PC-9 (cell line): ENCODE measurements at regions not wholly inside any gene's neighbourhood (a gene's known extent, or its start where the extent isn't known, plus 50 kb on each side); places are given as distances from the start of the nearest gene placed in this dataset.
A peak's percentile ranks its signal among the peaks of the same experiment; 100 is the strongest.

Source experiments
- BruUV-seq: library from RNA; stranded (reverse); fragments of 400-500 nt; replicated peaks from 2 replicates; lab custom pipeline; 2021; lab: Mats Ljungman, UMichigan
- CTCF ChIA-PET: fragments of 300-600 bp; sonication (Branson Sonifier 250); formaldehyde crosslinking; loops from one replicate; lab custom pipeline; 2022; ENCODE audit warnings: antibody characterized with exemption; lab: Charles Lee
- POLR2A ChIA-PET: fragments of 300-600 bp; sonication (Branson Sonifier 250); formaldehyde crosslinking; loops from one replicate; lab custom pipeline; 2022; ENCODE audit warnings: antibody characterized with exemption; ENCODE audit not compliant: unreplicated experiment; lab: Charles Lee
- DNase-seq, 2 experiments: peaks; one replicate each; pipeline versions ENCODE4 v3.0.0 to v3.0.0-alpha.2; 2015 to 2022; ENCODE audit warnings: mixed read lengths in 1 of 2
- H2AFZ ChIP-seq: fragments of 200-600 bp; sonication (generic); 2 replicates; pipeline ENCODE4 v1.8.1; 2017; ENCODE audit warnings: antibody characterized with exemption
- H3F3A ChIP-seq: fragments of 200-600 bp; sonication (generic); 2 replicates; pipeline ENCODE4 v1.8.1; 2017; ENCODE audit warnings: antibody characterized with exemption, mild to moderate bottlenecking, low read depth; ENCODE audit not compliant: insufficient read depth
- H3K27ac ChIP-seq: fragments of 200-600 bp; sonication (generic); 2 replicates; pipeline ENCODE4 v1.6.1; 2016; ENCODE audit warnings: mixed run types
- H3K27me3 ChIP-seq: fragments of 200-600 bp; sonication (generic); 2 replicates; pipeline ENCODE4 v1.6.1; 2016; ENCODE audit warnings: low read depth, mixed run types; ENCODE audit not compliant: insufficient read depth
- H3K36me3 ChIP-seq: fragments of 200-600 bp; sonication (generic); 2 replicates; pipeline ENCODE4 v1.6.1; 2016; ENCODE audit warnings: low read depth, mixed run types
- H3K4me1 ChIP-seq: fragments of 200-600 bp; sonication (generic); replicated peaks from 2 replicates; pipeline ENCODE4 v1.6.1; 2016; ENCODE audit warnings: mixed run types; ENCODE audit not compliant: insufficient read depth
- H3K4me2 ChIP-seq: fragments of 200-600 bp; sonication (generic); 2 replicates; pipeline ENCODE4 v1.6.1; 2017; ENCODE audit warnings: mixed run types
- H3K4me3 ChIP-seq: fragments of 200-600 bp; sonication (generic); 2 replicates; pipeline ENCODE4 v1.6.1; 2016; ENCODE audit warnings: mixed run types
- H3K79me2 ChIP-seq: fragments of 200-600 bp; sonication (generic); 2 replicates; pipeline ENCODE4 v1.6.1; 2017; ENCODE audit warnings: low read depth, mixed run types
- H3K9me2 ChIP-seq: fragments of 200-600 bp; sonication (generic); 2 replicates; pipeline ENCODE4 v1.8.1; 2017; ENCODE audit warnings: mild to moderate bottlenecking; ENCODE audit not compliant: insufficient read depth
- H3K9me3 ChIP-seq: fragments of 200-600 bp; sonication (generic); 2 replicates; pipeline ENCODE4 v1.8.1; 2016; ENCODE audit warnings: low read depth; ENCODE audit not compliant: insufficient read depth
- H4K20me1 ChIP-seq: fragments of 200-600 bp; sonication (generic); 2 replicates; pipeline ENCODE4 v1.8.1; 2017; ENCODE audit not compliant: insufficient read depth
- EZH2 ChIP-seq: fragments of 200-600 bp; sonication (generic); IDR thresholded peaks from 2 replicates; pipeline ENCODE4 v1.8.0; 2017; ENCODE audit warnings: antibody characterized with exemption, low read depth
- intact Hi-C: fragments of 100-400 bp; cut with micrococcal nuclease; formaldehyde crosslinking; loops from one replicate; pipeline ENCODE4 v1.10.0; 2022; ENCODE audit not compliant: unreplicated experiment
- TF ChIP-seq, protein P1 (sequence below): fragments of 200-600 bp; sonication (generic); conservative IDR thresholded peaks from 2 replicates; pipeline ENCODE4 v1.6.1; 2017; ENCODE audit warnings: mixed run types, antibody characterized with exemption, mild to moderate bottlenecking, moderate library complexity

DNA sequence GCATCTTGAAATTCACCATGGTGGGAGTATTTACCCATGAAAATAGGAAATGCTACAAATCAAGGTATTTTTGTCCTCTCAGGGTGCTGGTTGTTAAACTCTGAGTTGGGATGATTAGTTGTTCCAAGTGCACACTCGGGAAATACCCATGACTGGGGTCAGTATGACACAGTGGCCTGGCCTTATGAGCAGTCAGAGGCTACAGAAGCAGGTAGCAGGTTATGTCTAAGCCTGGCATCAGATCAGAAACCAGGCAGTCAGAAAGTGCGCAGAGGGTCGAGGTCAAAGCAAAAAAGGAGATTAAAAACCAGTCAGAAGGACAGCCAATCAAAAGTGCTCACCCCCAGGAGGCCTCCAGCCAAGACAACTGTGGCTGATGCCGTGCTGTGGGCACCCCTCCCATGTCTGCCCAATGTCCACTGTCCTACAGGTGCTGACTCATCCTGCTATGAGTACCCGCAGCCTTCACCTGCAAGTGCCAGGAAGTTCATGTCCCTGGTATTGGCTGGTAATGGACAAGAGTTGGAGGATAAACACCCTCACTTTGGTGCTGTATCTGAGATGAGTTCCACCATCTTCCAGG lies 117.4 kb upstream of the SLC24A3 start:
- ChIA-PET CTCF (no interaction called here), POLR2A (no interaction called here)
- no peaks in the 10 kb centered on the region for H3K9me3 ChIP-seq
- H3K9me2 ChIP-seq, result no peaks in the 10 kb centered on the region
- no peak overlapping the region for H3K4me3 ChIP-seq
- H3K4me1 ChIP-seq, result peaks cover 39% of the 10 kb centered on the region
- intact Hi-C loops, result no loop called here
- no peak for TF ChIP-seq EZH2
- TF ChIP-seq, protein P1, sequence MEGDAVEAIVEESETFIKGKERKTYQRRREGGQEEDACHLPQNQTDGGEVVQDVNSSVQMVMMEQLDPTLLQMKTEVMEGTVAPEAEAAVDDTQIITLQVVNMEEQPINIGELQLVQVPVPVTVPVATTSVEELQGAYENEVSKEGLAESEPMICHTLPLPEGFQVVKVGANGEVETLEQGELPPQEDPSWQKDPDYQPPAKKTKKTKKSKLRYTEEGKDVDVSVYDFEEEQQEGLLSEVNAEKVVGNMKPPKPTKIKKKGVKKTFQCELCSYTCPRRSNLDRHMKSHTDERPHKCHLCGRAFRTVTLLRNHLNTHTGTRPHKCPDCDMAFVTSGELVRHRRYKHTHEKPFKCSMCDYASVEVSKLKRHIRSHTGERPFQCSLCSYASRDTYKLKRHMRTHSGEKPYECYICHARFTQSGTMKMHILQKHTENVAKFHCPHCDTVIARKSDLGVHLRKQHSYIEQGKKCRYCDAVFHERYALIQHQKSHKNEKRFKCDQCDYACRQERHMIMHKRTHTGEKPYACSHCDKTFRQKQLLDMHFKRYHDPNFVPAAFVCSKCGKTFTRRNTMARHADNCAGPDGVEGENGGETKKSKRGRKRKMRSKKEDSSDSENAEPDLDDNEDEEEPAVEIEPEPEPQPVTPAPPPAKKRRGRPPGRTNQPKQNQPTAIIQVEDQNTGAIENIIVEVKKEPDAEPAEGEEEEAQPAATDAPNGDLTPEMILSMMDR, result no peak
- H4K20me1 ChIP-seq, result no peaks in the 10 kb centered on the region
- no peaks in the 10 kb centered on the region for H3K79me2 ChIP-seq
- peak overlapping the region; percentile 56 for H3K27ac ChIP-seq
- BruUV-seq, result no TSS peak
- H3K36me3 ChIP-seq, result no peaks in the 10 kb centered on the region
- no peaks in the 10 kb centered on the region for H3K27me3 ChIP-seq
- H2AFZ ChIP-seq, result peak overlapping the region; percentile 67; the same call in 1 of the 2 replicates
- H3F3A ChIP-seq, result peaks cover 10% of the 10 kb centered on the region; the same call in 1 of the 2 replicates
- peak overlapping the region; percentile 53 for H3K4me2 ChIP-seq
- DNase-seq, result peak; percentile 5 to 65

DNA sequence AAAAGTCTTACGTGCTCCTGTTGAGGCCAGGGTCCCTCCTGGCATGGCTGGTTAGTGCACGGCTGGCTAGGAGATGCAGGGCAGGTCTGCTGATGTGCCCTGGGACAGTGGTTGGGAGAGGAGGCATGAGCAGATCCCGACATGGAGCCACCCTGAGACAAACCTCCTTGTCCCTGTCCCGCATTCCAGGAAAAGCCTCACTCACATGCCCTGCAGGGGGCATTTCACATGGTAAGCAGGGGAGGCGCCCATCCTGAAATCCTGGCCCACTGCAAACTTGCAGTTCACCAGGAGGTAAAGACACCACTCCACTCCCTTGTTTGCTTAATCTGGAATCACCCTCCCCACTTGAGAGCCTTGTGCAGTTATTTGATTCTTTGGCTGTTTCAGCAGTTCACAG lies 116.7 kb upstream of the SLC24A3 start:
- H3K9me3 ChIP-seq, result no peaks in the 10 kb centered on the region
- H2AFZ ChIP-seq, result no peak overlapping the region
- CTCF ChIA-PET, result no interaction called here
- no TSS peak for BruUV-seq
- peak overlapping the region; percentile 56 for H3K27ac ChIP-seq
- H3K4me1 ChIP-seq, result peaks cover 42% of the 10 kb centered on the region
- H3K4me2 ChIP-seq, result peak overlapping the region; percentile 53
- intact Hi-C loops, result no loop called here
- H3K9me2 ChIP-seq, result no peaks in the 10 kb centered on the region
- no peaks in the 10 kb centered on the region for H3K79me2 ChIP-seq
- no peaks in the 10 kb centered on the region for H4K20me1 ChIP-seq
- no peak for TF ChIP-seq EZH2
- TF ChIP-seq, protein P1, result no peak
- H3K36me3 ChIP-seq, result no peaks in the 10 kb centered on the region
- POLR2A ChIA-PET, result no interaction called here
- DNase-seq, result no peak
- no peak overlapping the region for H3K4me3 ChIP-seq
- H3K27me3 ChIP-seq, result no peaks in the 10 kb centered on the region
- H3F3A ChIP-seq, result peaks cover 10% of the 10 kb centered on the region; the same call in 1 of the 2 replicates

DNA sequence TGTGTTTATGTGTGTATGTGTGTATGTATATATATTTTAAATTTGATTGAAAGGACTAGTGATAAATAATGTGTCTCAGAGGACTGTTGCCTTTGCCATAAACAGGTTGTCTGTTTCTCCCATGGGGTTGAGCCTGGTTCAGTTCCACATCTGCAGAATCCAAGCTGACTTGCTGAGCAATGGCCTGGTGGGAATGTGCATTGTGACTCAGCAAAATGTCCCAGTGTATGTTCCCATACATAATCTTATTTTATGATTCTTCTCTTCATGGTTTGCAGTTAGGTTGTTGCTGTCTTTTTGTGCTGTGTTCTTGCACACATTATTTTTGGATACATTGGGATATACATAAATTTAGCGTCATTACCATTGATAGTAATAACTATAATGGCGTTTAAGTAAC lies 115.6 kb upstream of the SLC24A3 start:
- H3K9me2 ChIP-seq, result no peaks in the 10 kb centered on the region
- H3K36me3 ChIP-seq, result no peaks in the 10 kb centered on the region
- DNase-seq, result no peak
- no peaks in the 10 kb centered on the region for H3K9me3 ChIP-seq
- H2AFZ ChIP-seq, result no peak overlapping the region
- no peak for TF ChIP-seq EZH2
- TF ChIP-seq, protein P1, result no peak
- no peaks in the 10 kb centered on the region for H4K20me1 ChIP-seq
- intact Hi-C loops, result no loop called here
- ChIA-PET CTCF (no interaction called here), POLR2A (no interaction called here)
- BruUV-seq, result no TSS peak
- H3K4me1 ChIP-seq, result peaks cover 42% of the 10 kb centered on the region
- peaks cover 10% of the 10 kb centered on the region; the same call in 1 of the 2 replicates for H3F3A ChIP-seq
- no peaks in the 10 kb centered on the region for H3K79me2 ChIP-seq
- no peak overlapping the region for H3K27ac ChIP-seq
- no peak overlapping the region for H3K4me3 ChIP-seq
- H3K4me2 ChIP-seq, result no peak overlapping the region
- no peaks in the 10 kb centered on the region for H3K27me3 ChIP-seq
